ENCODE measurements at regions not wholly inside any gene's neighbourhood (a gene's known extent, or its start where the extent isn't known, plus 50 kb on each side); places are given as distances from the start of the nearest gene placed in this dataset.

DNA sequence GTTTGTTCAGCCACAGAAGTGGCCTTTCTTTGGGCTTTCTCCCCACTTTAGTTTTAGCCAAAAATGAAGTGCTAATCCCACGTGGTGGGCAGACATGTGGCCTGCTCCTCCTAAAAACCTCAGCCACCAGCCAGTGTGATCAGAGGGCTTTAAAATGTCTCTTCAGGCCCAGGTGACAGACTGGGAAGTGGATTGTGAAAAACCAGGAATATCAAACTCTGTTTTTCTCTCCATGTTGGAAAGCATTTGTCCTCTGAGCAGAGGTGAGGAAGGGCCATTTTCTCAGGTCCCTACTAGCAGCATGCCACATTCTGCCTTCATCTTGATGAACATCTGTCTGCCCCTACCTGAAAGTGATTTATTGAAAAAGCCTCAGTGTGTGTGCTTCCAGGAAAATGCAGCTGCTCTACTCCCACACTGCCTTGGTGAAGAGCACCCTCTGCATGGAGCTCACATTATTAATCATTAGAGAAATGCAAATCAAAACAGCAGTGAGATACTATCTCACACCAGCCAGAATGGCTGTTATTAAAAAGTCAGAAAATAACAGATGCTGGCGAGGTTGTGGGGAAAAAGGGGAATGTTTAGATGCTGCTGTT lies 181.2 kb upstream of the DMAC1 start:
- no peak for DNase-seq

DNA sequence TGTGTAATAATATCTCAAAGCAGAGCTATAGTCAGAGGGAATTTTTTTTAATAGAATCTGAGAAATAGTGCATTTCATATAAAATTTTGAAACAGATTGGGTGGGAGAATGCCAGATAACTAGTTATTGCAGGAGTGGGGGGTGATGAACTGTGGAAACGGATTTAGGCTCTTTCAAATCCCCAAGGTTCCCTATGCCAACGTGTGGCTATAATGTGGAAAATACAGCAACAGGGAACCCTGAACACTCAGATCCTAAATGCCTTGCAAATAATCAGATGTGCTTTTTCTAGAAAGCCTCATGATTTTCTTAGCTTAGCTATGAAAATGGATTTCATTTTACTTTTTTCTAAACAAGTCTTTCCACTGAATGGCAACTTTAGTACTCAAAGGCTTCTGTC lies 180.5 kb upstream of the DMAC1 start:
- no peak for DNase-seq

DNA sequence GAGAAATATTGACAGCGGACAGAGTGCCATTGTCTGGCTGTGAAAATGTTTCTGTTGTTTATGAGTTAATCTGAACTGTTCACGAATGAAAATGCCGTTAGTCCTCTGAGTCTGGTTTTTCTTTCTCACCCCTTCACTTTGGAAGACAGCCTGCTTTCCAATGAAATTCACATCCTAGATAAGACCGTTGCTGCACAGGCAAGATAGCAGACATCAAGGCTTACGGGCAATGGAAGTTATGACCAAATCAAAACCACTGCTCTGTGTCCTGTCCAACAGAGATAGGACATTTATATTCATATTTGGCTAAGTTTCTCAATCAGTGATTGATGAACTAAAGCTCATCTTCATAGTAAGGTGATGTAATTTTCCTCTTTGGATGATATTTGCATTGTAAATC lies 180.0 kb upstream of the DMAC1 start:
- no peak for DNase-seq

DNA sequence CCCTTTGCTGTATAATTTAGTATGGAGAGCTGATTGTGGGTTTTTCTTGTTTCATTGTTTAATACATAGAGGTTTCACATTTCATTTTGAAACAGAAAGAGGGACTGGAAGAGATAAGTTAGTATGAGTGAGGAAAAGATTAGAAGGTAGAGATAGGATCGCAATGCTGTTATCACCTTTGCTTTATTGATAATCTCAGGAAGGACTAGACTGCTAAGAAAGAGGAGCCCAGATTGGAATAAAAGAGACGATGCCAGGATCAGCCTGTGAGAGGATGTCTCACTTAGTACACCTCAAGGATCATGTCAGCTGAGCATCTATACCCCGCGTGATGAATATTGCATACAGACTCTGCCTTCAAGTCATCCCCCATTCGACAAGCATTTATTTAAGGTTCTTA lies 178.0 kb upstream of the DMAC1 start:
- DNase-seq, result no peak

DNA sequence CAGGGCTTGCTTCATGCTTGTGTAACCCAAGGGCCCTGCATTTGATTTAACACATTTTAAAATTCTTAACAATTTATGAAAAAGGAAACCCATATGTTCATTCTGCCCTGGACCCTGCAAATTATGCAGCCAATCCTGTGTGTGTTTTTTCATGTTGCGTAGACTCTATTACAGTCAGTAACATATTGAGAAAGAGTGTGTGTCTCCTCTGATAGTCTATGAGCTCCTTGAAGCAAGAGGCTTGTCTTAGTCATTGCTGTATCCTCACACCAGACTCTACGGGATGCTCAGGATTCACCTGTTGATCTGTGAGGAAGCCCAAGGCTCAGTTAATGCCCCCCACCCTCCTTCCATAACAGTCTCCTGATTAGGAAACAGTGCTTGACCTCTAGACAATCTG lies 177.3 kb upstream of the DMAC1 start:
- DNase-seq, result no peak

DNA sequence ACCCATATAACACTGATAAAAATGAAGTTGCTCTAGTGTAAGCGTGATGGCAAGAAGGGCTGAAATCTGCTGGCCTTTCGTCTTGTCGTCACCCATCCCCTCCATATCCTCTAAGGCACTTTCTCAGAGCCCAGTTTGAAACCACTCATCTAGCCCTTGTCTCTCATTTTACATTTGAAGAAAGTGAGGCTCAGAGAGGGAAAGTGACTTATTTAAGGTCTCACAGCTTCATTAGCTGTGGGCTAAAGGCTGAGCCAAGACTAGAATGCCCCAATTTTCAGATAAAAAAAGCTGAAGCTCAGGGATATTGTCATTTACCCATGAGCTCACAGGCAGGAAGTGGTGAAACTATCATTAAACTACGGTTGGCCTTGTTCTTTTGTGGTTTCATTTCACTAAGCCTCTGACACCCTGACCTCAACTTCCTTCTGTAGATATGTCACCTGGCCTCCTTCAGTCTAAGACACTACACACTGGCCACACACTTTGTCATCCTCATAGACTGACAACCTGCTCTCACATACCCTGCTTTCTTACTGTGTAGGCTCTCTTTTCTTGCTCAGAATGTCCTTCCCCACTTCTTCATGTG lies 176.7 kb upstream of the DMAC1 start:
- DNase-seq, result no peak

DNA sequence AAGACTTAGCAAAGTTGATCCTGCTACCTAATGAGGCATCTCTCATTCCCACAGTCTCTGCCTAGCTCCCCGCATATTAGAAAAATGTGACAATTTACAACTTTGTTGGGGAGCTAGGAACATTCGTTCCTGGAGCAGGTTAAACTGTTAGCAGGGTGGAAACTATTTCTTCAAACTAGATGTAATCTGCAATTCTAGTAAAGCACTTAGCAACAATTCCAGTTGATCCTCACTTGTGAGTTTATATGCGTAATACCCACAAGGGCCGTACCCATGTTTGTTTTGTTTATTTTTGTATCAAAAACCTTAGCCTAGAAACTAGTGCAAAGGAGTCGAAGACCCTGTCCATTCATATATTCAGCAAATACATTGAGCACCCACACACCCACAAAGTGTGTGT lies 175.8 kb upstream of the DMAC1 start:
- DNase-seq, result no peak

DNA sequence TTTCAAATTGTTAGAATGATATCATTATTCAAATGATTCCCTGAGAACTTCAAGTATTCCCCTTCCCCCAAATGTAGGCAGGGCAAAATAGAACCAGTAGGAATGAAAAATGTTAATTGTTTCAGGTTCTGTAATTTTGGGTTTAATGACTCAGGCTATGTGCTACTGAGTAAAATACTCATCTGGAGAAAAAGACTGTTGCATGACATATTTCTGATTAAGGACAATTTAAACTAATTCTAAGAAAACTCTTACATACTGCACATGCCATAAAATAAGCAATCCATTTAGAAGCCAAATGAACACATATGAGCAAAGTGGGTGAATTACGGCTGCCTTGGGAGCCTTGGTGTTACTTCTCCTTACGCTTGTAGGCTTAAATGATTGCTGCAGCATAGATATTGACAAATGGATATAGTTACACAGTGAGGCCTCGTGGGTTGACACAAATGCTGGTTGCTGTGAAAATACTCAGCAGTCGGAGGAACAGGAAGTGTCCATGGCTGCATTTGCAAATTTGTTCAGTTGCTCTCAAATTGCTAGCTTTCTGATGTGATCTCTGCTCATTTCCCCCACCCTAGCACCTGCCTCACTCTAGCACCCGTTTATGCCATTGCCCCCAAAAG lies 174.9 kb upstream of the DMAC1 start:
- DNase-seq, result no peak

DNA sequence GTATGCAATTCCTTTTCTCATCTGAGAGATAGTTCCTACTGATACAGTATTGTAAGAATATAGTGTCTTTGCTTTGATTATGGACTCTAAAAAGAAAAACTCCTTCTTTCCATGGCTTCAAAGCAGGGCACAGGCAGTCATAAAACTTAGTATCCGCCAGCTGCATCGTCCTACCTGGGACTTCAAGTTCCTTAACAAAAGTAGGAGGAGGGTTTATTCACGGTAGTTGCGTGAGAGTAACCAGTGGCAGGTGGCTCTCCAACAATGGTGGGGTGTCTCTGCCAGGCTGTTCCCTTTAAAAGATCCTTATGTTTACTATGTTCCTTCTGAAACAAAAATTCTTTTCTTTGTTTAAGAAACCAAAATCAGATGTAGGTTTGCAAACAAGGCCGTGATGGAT lies 173.5 kb upstream of the DMAC1 start:
- DNase-seq, result no peak

DNA sequence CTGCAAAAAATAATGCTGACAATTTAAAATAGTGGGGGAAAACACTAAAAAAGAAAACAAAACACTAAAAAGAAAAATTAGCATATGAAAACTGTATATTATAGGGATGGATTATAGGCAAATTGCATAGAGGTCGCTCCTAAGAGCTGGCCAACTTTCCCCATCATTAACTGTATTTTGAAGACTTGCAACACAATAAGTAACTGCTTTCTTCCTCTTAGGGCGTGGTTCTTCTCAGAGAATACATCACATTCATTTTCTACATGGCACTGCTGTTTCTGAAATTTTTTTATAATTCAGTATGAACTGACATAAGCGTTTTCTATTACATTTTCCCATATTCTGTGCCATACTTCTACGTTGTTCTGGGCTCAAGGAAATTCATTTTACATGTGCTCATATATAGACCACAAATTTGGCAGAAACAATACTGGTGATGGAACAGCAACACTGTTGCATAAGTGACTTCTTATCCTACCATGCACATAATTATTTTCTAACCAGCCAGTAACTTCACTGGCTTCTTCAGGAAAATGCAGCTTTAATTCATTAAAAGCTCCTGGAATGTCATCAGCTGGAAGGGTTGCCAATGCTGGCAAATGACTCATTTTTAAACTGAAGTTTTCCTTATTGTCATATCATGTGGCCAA lies 171.2 kb upstream of the DMAC1 start:
- no peak for DNase-seq

DNA sequence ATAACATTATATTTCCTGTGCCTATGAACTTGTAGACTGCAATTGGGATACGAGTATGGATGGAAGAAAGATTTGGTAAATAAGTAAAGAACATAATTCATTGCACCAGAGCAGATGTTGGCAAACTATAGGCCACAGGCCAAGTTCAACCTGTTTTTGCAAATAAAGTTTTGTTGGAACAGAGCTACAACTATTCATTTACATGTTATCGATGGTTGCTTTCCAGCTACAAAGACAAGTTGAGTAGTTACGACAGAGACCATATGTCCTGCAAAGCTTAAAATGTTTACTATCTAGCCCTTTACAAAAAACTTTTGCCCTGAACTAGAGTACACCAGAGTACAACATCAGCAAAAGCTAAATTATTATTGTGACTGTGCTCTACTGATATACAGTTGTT lies 169.1 kb upstream of the DMAC1 start:
- no peak for DNase-seq

DNA sequence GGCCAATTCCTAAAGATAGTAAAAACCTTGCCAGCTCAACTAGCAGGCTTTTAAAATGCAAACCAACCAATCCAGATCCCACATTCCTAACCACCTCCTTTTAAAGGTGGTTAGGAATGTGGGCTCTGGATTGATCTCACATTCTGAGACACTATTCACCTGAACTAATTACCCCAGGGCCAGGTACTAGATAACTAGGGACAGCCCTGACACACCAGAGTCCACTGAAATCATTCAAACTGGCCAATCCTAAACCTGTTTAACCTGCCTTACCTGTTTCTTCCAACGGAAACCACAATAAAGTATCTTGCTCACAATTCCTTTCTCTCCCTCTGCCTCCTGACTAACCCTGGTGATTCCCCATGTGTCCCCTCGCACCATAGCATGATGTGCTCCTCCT lies 168.3 kb upstream of the DMAC1 start:
- no peak for DNase-seq

DNA sequence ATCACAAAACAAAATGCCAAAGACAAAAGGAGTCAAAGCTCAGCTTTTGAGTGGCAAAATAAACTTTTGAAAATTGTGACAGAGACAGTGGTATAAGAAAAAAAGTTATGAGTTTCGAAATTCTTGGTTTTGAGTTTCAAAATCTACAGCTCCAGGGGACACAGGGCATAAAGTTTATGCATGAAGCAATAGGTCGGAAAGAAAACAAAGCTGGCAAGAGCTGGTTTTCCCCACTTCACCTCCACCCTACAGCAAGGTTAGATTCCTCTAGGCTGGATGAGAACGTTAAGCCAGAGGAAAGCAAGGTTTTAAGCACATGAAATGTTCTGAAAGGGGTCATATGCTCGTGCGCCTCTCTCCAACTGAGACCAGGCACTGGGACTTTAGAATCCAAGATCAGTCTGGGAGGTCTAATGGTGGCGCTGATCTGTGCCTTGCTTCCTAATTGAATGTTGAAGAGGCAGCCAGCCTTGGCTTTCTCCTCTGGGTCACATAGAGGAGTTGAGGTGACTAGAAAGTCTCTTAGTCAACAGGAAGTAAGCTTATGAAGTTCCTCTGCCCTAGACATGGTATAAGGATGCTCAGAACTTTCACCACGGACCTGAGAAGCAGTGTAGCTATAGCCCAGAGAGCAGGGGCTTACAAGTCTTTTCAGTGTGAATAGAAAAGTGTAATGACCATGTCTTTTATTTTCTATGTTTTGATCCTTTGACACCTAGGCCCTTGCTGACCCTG lies 167.7 kb upstream of the DMAC1 start:
- no peak for DNase-seq

DNA sequence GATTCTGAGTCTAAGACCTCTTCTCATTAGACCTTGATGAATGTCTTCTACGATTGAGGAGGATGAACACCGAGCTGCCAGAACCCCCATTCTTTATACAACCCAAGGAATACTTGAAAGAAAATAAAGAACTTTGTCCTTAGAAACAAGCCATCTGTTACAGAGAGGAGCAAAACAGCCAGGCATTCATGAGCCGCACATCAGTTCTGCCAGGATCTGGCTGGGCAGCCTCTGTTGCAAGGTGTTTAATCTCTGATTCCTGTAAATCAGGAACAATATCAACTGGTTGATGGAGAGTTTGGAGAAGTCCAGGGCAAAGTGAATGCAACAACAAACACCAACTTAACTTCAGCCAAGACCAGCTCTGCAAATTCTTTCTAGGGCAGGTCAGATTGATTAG lies 165.5 kb upstream of the DMAC1 start:
- DNase-seq, result no peak

DNA sequence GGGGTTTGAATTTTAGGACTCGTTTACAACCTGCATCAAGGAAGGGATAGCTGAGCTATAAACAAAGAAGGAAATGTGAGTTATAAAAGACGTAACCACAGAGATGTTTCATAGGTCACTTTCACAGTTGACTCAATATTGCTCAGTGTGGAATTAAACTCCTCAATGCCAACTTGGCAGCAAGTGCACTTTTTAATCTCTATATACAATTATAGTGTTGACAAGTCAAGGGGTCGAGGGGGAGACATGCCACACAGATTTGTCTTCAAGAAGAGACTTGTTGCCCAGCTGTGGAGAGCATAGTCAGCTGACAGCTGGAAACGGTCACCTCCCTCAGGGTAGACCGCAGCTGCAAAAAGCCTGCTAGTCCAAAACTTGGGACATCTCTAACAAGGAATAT lies 163.4 kb upstream of the DMAC1 start:
- DNase-seq, result no peak

DNA sequence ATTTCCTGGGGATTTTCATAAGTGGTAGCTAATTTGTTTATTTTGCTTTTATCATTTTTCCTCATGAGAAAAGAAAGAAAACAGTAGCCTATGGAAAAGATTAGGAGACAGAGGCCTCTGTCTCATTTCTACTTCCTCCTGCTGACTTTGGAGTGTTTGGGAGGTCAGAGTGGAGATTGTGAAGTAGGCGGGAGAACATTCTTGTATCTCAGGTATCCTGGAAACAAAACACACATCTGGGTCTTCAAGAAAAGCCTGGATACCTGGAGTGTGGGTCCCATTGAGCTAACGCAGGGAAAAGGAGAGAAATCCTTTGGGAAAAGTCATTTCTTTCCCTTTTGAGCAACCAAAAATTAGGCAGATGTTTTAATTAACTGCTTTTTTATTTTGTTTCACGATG lies 161.5 kb upstream of the DMAC1 start:
- no peak for DNase-seq

DNA sequence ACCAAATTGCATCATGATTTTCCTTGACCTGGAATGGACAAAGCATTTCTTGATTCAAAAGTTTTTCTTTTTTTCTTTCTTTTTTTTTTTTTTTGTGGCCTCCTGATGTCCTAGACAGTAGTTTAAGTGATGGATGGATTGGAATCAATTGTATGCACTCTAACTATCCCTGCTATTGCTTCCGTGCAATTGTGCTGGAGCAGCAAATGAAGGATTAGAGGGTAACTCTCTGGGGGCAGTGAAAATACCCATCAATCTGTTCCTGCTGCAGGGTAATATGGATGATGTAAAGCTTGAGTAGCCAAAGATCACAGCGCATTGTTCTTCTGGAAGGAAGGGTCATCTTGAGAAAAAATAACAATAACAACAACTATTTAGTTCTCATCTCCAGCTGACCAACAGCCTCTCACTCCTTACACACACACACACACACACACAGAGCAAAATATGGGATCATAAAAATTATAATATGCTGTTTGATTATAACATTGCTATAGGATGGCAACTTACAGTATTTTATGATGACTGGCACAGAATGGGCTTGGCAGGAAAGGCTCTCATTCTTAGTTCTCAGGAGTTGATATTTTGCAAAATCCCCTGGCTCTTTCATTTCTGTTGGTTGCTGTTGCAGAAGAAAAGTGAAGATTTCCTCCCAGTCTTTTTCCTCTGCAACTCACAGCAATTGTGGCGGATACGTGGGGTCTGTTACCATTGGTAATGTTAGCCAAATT lies 160.9 kb upstream of the DMAC1 start:
- DNase-seq, result no peak

DNA sequence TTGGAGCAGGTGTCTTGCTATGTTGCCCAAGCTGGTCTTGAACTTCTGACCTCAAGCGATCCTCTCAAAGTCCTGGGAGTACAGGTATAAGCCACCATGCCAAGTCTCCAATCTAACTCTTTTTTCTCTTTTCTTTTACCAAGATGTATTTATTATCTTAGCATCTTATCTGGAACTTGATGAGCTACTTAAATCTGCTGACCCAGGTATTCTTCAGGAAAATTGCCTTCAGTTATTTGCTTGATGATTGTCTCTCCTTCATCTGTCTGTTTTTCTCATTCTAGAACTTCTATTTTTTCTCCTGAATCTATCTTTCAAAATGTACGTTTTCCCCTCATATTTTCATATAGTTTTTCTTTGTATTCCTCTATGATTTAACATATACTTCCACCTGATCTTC lies 158.2 kb upstream of the DMAC1 start:
- no peak for DNase-seq

DNA sequence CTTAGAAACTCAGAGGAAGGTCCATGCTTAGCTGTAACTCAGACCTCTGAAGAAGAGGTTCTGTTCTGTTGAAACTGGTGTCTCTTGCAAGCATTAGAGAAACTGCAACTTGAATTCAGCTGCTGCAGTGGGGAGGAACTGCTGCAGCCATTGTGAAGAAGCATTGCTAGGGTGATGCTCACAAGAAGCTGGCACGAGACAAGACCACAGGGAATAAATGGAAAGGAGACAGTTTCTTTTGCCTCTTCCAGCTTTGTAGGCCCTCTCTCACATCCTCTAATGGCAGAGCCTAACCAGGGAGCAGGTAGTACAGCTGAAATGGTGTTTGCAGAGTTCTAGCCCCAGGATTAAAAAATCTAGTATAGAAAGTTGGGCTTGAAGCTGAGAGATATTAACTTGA lies 148.0 kb upstream of the DMAC1 start:
- DNase-seq, result no peak

DNA sequence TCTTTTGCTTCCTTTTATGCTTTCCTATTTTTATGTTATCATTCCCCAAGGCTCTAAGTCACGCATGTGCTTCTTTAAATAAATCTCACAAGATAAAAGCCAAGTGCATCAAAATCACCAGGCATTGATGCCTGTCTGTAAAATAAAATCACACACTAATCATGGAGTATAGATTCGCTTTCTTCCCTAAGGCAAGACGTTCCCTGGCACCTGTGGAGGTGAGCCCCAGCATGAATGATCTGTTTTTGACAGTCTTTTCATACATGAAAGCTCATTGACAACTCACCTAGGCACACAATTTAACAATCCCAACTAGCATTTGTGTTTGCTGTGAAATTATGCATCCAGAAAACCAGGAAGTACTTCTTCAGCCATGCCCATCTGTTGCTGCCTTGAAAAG lies 146.9 kb upstream of the DMAC1 start:
- no peak for DNase-seq

DNA sequence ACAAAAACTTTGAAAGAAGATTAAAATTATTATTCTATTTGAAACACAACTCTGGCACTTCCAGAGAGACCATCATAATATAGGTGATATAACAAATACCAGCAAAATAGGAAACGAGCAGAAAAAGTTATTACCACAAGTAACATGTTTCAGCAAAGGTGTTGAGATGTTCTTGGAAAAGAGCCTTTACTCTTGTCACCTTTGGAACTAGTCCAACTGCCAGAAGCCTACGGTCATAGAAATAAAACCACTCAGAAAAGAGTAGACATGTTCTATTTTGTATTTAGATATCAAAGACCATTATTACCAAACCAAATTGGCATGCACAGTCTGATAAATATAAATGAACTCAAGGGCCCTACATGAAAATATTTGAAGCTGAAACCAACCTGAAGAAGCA lies 145.0 kb upstream of the DMAC1 start:
- no peak for DNase-seq

DNA sequence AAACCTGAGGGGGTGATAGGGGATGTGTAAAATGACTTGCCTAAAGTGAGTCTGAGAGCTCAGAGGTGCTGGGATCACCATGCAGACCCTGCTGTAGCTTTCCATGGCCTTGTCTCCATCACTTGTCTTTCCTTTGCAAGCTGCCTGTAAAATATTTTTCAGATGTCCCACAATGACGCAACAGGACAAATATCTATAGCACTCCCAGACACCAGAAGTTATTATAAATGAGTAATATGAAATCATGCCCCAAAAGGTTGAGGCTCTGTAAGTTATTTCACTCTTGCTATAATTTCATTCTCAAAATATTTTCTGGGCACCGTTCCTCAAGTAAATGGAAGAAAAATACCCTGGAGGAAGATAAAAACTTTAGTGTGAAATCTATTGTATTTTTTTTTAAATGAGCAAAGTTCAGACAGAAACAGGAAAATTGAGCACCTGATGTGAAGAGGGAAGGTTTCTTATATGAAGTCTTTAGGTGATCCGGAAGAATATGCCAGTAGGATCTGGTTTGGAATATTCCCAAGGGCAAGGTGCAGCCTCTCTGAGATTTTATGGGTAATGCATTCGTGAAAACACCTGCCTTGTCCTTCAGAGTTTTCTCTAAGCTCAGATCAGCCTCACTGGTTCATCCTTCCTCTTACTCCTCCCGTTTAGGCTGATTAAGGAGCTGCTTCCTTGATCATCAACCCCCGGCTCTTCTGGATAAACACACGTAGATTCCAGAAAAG lies 138.3 kb upstream of the DMAC1 start:
- DNase-seq, result no peak
